Mesenteric fat pad (tissue), 1 donor: ENCODE measurements at regions not wholly inside any gene's neighbourhood (a gene's known extent, or its start where the extent isn't known, plus 50 kb on each side); places are given as distances from the start of the nearest gene placed in this dataset.

Experiments
- DNase-seq: peaks from one replicate; pipeline ENCODE4 v3.0.0-alpha.2; 2020; ENCODE audit warnings: low spot score
- donor health status: DM: yes; HTN: yes; CAD: no.

DNA sequence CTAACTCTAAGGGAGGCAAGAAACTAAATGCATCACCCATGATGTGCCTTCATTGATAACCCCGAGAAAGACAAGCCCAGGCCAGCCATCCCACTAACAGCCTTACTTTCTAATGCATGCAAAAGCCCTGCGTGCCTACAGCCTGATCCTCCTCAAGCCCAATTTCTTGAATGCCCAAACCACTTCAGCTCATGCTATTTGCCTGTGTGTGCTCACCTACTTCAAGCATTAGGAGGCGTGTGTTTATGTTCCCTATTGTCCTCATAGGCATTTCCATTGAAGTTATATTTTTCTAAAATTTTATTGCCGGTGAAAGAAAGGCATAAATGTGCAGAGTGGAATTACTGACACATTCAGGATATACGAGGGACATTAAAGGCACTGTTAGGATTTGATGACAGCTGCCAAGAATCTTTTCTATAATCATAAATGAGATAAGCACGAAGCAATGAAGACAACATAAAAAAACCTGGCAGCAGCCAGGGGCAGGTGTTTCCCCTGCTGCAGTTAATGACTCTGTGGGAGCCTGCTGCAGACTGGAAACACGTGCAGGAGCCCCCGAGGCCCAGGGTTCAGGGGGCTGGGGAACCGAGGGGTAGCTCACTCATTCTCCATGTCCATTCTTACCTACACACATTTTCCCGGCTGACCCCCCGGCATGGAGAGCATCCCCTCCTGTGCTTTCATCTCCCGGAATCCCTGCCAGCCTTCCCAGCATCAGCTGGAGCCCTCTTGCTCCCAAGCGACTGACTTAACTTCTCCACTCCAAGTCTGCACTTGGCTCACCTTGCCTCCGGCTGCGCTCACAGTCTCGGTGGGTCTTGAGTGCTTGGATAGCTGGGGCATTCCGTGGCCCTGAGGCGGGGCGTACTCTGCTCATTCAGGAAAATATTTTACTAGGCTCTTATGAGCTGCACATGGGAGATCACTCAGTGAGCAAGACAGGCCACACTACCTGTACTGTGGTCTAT, 292.3 kb upstream of the SIX2 start:
- DNase-seq, result no peak

DNA sequence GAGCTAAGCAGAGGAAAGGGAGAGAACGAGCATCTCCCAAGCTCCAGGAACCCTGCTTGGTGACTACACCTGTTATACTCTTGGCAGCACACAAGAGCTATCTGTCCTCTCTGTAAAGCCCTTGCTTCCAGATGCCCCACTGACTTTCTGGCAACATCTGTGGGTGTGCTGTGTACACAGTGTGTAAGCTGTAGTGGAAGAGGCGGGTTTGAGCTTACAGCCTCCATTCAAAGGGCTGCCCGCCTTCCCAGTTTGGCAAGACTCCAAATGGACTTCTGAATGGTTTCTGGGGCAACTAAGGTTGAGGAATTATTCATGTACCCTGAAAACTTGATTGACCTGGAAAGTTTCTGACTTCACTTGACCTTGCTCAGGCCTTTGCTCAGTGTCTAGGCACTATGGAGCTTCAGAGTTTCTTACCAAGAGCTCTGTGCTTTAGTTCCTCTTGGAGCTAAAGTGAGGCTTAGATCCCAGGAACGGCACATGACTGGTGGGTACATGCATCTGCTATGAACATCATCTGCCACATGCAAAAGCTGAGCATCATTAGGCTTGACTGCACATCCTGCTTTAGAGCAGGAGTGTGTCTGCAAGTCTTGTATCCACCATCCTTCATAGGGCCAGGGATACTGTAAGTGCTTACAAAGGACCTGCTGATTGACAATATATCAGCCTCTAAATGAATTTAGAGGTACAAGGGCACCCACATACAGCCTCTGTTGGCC, 290.9 kb upstream of the SIX2 start:
- no peak for DNase-seq

DNA sequence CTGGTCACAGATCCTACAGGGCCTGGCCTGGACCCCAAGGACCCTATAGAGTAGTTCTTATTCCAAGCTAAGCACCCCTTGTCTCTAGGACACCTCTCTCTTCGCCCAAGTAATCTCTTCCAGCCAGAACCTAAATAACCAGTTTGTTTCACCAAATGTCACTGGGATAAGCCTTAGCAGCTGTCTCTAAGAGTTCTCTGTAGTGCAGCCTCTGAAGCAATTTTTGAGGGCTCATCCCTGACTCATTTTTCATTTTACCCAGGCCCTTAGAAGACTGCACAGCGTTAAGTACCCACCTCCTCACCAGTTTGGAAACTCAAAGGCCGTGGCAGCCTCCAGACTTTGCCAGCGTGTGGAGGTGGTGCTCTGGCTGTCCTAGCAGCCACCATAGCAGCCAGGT, 290.1 kb upstream of the SIX2 start:
- DNase-seq, result no peak

GRCh38 chr2:45293182-45293581, 283.9 kb upstream of the SIX2 start:
- DNase-seq, result no peak

- no peak for DNase-seq
Measured at GRCh38 chr2:45291296-45291701, 282.0 kb upstream of the SIX2 start.

DNA sequence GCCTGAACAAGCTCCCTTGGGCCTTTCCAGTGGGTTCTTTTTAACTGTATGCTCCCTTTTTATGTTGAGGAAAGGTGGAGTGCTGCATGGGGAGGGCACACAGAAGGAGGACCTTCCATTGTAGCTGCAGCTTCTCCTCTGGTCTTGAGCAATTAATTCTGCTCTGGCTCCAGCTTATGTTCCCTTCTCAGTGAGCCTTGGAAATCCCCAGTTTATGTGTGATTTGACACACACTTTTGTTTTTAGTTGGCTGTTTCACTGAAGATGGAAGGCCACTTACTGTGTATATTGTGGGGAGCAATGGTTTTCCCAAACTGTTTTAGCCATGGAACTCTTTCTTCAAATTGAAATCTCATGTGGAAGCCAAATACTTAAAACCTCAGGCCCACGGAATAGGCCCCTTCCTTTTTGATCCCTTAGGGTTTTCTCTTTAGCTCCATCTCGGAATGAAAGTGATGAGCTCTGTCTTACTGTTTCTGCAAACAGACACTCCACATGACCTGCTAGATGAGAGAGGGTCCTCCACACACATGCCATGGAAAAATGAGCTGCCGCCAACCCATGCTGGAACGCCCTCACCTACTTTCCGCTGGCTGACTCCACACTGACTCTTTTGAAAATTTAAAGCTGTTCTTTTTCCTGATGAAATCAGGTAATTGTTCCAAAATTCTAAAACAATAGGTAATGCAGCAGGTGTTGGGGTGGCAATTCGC, 280.9 kb upstream of the SIX2 start:
- DNase-seq, result no peak

- no peak for DNase-seq
Measured at GRCh38 chr2:45288532-45289417, 279.5 kb upstream of the SIX2 start.

DNA sequence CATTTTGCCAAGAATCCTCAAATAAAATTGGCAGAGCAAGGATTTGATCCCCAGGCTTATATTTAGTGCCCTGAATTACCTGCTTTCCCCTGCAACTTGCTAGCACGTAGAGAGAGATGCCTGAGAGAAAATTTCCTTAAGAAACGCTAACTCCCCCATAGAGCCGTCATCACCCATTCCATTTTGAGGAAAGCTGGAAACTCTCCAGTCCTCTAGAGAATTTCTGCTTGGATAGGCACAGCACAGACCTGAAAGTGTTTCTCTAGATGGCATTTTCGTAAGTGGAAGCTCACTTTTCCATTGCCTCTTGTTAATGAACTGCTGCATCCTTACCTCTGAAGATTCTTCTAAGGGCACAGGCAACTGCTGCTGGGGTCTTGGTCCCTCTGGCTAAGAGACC, 277.8 kb upstream of the SIX2 start:
- DNase-seq, result no peak

GRCh38 chr2:45285771-45286390, 276.6 kb upstream of the SIX2 start:
- DNase-seq, result no peak

- no peak for DNase-seq
Measured at GRCh38 chr2:45285311-45285710, 276.1 kb upstream of the SIX2 start.

- DNase-seq, result no peak
Measured at GRCh38 chr2:45284621-45284995, 275.4 kb upstream of the SIX2 start.

DNA sequence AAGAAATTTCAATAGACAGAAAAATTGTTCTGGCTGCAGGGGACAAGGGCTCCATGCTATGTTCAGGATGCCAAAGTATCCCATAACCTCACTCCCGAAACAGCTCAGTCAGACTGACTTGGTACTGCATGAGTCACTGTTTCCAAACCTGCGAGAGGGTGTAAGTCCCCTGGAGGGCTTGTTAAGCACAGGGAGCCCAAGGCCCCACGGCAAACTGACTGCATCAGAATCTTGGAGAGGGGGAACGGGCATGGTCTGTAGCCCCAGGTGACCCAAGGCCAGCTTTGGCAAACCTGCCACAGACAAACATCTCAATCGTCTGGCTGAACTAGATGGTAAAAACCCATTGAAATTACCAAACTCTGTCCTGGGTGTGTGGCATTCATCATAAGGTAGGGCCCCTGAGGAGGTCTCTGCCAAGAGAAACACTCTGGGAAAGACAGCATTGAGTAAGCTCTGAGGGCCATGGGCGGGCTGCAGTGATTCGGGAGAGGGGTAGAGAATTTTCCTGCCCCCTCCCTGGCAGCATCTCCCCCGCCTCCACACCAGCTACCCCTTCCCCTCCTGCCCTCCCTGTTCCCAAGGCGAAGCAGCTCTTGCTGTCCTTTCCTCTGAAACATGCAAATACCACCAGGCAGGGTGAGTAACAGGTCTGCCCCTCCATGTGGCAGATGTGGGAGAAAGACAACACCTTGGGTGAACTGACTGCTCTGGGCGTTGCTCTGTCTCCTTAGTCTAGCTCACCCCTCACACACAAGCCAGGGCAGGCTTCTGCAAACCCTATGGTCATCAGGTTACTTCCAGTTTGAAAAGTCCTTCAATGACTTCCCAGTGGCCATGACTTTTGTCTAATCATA, 274.7 kb upstream of the SIX2 start:
- no peak for DNase-seq

DNA sequence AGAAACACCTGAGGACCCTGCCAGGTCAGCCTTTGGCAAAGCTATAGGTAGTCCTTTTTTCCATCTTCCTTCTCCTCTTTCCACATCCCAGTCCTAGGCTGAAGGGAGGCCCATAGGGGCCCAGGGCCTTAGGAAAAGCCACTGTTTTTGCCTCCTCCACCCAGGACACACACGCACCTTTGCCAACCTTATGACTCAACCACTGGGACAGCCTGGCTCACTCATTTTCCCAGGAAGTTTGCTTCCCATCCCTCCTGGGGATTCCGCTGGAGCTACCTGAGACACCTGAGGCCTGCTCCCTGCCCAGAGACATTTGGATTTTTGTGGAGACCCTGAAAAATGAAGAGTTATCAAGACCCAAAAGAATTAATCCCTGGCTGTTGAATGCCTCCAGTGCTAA, 273.4 kb upstream of the SIX2 start:
- no peak for DNase-seq

DNA sequence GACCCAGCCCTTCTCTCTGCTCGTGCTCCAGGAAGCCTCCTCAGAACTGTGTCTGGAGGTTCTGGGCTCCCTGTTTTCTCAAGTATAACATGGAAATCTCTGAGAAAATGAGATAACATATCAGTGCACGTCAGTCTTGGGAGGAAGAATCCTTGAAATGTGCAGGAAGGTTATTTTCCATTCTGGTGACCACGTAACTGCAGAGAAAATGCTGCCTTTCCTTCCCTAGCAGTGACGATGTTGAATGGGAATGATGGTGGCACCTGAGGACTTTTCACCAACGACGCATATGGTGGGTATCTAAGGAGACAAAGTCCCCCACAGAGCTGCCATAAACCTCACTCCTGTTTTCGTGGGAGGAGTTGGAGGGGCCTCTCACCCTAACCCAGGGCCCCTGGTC, 272.1 kb upstream of the SIX2 start:
- DNase-seq, result no peak

GRCh38 chr2:45280794-45281193, 271.5 kb upstream of the SIX2 start:
- no peak for DNase-seq

DNA sequence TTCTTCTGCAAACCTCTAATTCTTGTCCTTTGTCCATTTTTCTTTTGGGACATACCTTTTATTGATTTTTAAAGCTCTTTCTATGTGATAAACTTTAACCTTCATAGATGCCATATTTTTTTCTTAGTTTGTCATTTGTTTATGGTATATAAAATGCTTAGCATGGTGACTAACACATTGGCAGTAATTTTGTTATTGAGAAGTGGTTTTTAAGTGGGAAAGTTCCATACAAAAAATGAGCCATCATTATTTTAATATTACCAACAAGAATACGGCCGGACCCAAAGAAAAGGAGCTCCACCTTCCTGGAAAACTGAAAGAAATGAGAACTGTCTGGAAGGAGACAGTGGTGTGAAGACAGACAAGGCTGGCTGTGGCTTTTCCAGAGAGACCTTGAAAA, 270.1 kb upstream of the SIX2 start:
- no peak for DNase-seq

DNA sequence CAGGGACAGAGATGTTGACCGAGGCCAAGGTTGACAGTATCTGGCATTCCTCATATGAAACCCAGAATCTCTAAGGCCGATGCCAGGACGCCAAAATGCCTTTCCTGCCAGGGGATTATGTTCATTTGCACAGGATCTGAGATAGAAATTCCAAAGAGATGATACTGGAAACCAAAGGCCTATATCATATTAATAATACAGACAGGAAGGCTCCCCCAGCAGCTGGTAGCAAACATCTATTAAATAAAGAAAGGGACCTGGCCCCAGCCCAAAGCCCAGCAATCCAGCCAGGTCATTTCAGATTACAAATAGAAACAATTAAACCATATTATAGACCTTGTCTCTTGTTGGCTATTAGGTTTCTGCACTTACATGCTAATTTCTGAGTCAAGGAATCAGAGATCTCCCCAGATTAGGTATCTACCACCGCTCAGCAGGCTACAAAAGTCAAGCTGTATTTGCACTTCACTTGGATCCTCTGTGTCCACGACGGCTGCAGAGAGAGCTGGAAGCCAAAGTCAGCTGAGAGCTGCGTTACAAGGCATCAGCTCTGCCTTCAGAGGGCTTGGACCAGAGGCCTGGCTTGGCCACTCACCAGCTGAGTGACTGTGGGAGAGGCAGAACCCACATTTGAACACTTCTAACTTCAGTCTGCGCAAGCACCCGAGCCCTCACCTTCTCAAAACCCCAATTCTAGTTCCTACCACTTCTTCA, 269.3 kb upstream of the SIX2 start:
- no peak for DNase-seq

- no peak for DNase-seq
Measured at GRCh38 chr2:45276914-45277313, 267.7 kb upstream of the SIX2 start.

DNA sequence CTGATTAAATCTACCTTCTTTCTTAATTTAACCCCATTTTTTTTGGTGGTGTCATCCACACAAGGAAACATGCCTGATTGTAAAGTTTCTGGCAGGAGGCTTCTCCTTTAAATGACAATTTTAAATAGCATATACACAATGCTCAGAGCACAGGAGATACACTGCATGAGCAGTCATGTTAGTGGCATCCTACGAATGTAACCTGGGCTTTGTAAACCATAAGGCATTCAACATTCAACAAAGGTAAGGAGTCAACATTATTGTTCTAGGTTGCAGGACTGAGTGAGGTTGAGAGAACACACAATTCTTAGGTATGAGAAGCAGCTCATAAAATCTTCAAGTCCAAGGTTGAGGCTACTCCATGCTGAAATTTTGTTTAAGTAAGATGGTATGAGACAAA, 266.6 kb upstream of the SIX2 start:
- no peak for DNase-seq
